ENCODE measurements at regions not wholly inside any gene's neighbourhood (a gene's known extent, or its start where the extent isn't known, plus 50 kb on each side); places are given as distances from the start of the nearest gene placed in this dataset.

DNA sequence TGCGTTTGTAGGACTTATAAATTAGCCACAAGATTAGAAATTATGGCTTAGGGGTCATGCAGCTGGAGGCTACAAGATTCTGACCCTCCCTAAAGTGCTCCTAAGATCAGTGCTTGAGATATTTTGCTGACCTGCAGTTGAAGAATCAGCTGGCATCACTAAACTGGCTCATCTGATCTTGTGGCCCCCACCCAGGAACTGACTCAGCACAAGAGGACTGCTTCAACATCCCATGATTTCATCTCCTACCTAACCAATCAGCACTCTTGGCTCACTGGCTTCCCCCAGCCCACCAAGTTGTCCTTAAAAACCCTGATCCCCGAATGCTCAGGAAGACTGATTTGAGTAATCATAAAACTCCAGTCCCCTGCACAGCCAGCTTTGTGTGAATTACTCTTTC lies 86.4 kb upstream of the ERCC4 start:
- TF ChIP-seq KLF16 (tag by site-specific recombination; IDR thresholded peaks at IDR 0.05): no peak
- TF ChIP-seq, protein P1, sequence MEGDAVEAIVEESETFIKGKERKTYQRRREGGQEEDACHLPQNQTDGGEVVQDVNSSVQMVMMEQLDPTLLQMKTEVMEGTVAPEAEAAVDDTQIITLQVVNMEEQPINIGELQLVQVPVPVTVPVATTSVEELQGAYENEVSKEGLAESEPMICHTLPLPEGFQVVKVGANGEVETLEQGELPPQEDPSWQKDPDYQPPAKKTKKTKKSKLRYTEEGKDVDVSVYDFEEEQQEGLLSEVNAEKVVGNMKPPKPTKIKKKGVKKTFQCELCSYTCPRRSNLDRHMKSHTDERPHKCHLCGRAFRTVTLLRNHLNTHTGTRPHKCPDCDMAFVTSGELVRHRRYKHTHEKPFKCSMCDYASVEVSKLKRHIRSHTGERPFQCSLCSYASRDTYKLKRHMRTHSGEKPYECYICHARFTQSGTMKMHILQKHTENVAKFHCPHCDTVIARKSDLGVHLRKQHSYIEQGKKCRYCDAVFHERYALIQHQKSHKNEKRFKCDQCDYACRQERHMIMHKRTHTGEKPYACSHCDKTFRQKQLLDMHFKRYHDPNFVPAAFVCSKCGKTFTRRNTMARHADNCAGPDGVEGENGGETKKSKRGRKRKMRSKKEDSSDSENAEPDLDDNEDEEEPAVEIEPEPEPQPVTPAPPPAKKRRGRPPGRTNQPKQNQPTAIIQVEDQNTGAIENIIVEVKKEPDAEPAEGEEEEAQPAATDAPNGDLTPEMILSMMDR (tag by site-specific recombination; IDR thresholded peaks at IDR 0.05): no peak
- TF ChIP-seq, protein P2, sequence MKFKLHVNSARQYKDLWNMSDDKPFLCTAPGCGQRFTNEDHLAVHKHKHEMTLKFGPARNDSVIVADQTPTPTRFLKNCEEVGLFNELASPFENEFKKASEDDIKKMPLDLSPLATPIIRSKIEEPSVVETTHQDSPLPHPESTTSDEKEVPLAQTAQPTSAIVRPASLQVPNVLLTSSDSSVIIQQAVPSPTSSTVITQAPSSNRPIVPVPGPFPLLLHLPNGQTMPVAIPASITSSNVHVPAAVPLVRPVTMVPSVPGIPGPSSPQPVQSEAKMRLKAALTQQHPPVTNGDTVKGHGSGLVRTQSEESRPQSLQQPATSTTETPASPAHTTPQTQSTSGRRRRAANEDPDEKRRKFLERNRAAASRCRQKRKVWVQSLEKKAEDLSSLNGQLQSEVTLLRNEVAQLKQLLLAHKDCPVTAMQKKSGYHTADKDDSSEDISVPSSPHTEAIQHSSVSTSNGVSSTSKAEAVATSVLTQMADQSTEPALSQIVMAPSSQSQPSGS (tag by site-specific recombination; IDR thresholded peaks at IDR 0.05; ENCODE audit: low read depth): no peak
- TF ChIP-seq, protein P3, sequence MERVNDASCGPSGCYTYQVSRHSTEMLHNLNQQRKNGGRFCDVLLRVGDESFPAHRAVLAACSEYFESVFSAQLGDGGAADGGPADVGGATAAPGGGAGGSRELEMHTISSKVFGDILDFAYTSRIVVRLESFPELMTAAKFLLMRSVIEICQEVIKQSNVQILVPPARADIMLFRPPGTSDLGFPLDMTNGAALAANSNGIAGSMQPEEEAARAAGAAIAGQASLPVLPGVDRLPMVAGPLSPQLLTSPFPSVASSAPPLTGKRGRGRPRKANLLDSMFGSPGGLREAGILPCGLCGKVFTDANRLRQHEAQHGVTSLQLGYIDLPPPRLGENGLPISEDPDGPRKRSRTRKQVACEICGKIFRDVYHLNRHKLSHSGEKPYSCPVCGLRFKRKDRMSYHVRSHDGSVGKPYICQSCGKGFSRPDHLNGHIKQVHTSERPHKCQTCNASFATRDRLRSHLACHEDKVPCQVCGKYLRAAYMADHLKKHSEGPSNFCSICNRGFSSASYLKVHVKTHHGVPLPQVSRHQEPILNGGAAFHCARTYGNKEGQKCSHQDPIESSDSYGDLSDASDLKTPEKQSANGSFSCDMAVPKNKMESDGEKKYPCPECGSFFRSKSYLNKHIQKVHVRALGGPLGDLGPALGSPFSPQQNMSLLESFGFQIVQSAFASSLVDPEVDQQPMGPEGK (tag by site-specific recombination; IDR thresholded peaks at IDR 0.05): no peak
- TF ChIP-seq, protein P4, sequence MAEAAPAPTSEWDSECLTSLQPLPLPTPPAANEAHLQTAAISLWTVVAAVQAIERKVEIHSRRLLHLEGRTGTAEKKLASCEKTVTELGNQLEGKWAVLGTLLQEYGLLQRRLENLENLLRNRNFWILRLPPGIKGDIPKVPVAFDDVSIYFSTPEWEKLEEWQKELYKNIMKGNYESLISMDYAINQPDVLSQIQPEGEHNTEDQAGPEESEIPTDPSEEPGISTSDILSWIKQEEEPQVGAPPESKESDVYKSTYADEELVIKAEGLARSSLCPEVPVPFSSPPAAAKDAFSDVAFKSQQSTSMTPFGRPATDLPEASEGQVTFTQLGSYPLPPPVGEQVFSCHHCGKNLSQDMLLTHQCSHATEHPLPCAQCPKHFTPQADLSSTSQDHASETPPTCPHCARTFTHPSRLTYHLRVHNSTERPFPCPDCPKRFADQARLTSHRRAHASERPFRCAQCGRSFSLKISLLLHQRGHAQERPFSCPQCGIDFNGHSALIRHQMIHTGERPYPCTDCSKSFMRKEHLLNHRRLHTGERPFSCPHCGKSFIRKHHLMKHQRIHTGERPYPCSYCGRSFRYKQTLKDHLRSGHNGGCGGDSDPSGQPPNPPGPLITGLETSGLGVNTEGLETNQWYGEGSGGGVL (tag by site-specific recombination; IDR thresholded peaks at IDR 0.05): no peak
- no peak for TF ChIP-seq ZNF76 (tag by site-specific recombination; IDR thresholded peaks at IDR 0.05; ENCODE audit: borderline replicate concordance, low read depth)
- TF ChIP-seq ZNF433 (tag by site-specific recombination; IDR thresholded peaks at IDR 0.05; ENCODE audit: low read depth): no peak
- no peak for TF ChIP-seq GLIS1 (tag by site-specific recombination; IDR thresholded peaks at IDR 0.05)
- no peak for TF ChIP-seq ZNF560 (tag by site-specific recombination; IDR thresholded peaks at IDR 0.05; ENCODE audit: borderline replicate concordance)
- TF ChIP-seq, protein P5, sequence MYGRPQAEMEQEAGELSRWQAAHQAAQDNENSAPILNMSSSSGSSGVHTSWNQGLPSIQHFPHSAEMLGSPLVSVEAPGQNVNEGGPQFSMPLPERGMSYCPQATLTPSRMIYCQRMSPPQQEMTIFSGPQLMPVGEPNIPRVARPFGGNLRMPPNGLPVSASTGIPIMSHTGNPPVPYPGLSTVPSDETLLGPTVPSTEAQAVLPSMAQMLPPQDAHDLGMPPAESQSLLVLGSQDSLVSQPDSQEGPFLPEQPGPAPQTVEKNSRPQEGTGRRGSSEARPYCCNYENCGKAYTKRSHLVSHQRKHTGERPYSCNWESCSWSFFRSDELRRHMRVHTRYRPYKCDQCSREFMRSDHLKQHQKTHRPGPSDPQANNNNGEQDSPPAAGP (tag by site-specific recombination; IDR thresholded peaks at IDR 0.05): no peak
- TF ChIP-seq, protein P6, sequence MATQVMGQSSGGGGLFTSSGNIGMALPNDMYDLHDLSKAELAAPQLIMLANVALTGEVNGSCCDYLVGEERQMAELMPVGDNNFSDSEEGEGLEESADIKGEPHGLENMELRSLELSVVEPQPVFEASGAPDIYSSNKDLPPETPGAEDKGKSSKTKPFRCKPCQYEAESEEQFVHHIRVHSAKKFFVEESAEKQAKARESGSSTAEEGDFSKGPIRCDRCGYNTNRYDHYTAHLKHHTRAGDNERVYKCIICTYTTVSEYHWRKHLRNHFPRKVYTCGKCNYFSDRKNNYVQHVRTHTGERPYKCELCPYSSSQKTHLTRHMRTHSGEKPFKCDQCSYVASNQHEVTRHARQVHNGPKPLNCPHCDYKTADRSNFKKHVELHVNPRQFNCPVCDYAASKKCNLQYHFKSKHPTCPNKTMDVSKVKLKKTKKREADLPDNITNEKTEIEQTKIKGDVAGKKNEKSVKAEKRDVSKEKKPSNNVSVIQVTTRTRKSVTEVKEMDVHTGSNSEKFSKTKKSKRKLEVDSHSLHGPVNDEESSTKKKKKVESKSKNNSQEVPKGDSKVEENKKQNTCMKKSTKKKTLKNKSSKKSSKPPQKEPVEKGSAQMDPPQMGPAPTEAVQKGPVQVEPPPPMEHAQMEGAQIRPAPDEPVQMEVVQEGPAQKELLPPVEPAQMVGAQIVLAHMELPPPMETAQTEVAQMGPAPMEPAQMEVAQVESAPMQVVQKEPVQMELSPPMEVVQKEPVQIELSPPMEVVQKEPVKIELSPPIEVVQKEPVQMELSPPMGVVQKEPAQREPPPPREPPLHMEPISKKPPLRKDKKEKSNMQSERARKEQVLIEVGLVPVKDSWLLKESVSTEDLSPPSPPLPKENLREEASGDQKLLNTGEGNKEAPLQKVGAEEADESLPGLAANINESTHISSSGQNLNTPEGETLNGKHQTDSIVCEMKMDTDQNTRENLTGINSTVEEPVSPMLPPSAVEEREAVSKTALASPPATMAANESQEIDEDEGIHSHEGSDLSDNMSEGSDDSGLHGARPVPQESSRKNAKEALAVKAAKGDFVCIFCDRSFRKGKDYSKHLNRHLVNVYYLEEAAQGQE (tag by site-specific recombination; IDR thresholded peaks at IDR 0.05): no peak
